Neural cell (in vitro differentiated cells): ENCODE measurements at regions not wholly inside any gene's neighbourhood (a gene's known extent, or its start where the extent isn't known, plus 50 kb on each side); places are given as distances from the start of the nearest gene placed in this dataset.

Experiments
- H2AFZ ChIP-seq: fragments of 200-600, 300-800 bp; sonication (generic), shearing (Covaris generic); 2 replicates; pipeline ENCODE4 v1.6.0; 2014; ENCODE audit warnings: low read depth, mild to moderate bottlenecking, antibody characterized with exemption, low read length, moderate library complexity
- H3F3A ChIP-seq: fragments of 200-600 bp; shearing (Covaris generic); 2 replicates; pipeline ENCODE4 v1.6.1; 2016; ENCODE audit warnings: mild to moderate bottlenecking, moderate library complexity, mixed read lengths, antibody characterized with exemption, low read length; ENCODE audit not compliant: insufficient read depth, poor library complexity, severe bottlenecking
- H3K27ac ChIP-seq: fragments of 200-600, 300-800 bp; sonication (generic), shearing (Covaris generic); 2 replicates; pipeline ENCODE4 v1.5.1; 2014; ENCODE audit warnings: mild to moderate bottlenecking, low read length, moderate library complexity
- H3K27me3 ChIP-seq: fragments of 300-800, 200-600 bp; sonication (generic), shearing (Covaris generic); 2 replicates; pipeline ENCODE4 v1.6.0; 2014; ENCODE audit warnings: mild to moderate bottlenecking, low read depth, low read length, moderate library complexity; ENCODE audit not compliant: insufficient read depth
- H3K36me3 ChIP-seq: fragments of 300-800, 200-600 bp; sonication (generic), shearing (Covaris generic); 2 replicates; pipeline ENCODE4 v1.5.1; 2014; ENCODE audit warnings: mild to moderate bottlenecking, antibody characterized with exemption, low read length, moderate library complexity; ENCODE audit not compliant: insufficient read depth
- H3K4me2 ChIP-seq: fragments of 300-800, 200-600 bp; sonication (generic), shearing (Covaris generic); 2 replicates; pipeline ENCODE4 v1.6.0; 2014; ENCODE audit warnings: mild to moderate bottlenecking, low read length
- H3K4me3 ChIP-seq: fragments of 300-800, 200-600 bp; sonication (generic), shearing (Covaris generic); 2 replicates; pipeline ENCODE4 v1.5.1; 2014; ENCODE audit warnings: mild to moderate bottlenecking, low read length, moderate library complexity
- H3K79me2 ChIP-seq: fragments of 200-600 bp; shearing (Covaris generic); replicated peaks from 2 replicates; pipeline ENCODE4 v1.6.0; 2014; ENCODE audit warnings: mild to moderate bottlenecking, low read length, moderate library complexity; ENCODE audit not compliant: insufficient read depth
- H3K9ac ChIP-seq: fragments of 300-800, 200-600 bp; sonication (generic), shearing (Covaris generic); 2 replicates; pipeline ENCODE4 v1.6.1; 2016; ENCODE audit warnings: mild to moderate bottlenecking, low read length, mixed read lengths
- H3K9me2 ChIP-seq: fragments of 200-600 bp; shearing (Covaris generic); 2 replicates; pipeline ENCODE4 v1.6.1; 2016; ENCODE audit warnings: mild to moderate bottlenecking, low read length, mixed read lengths; ENCODE audit not compliant: insufficient read depth
- H3K9me3 ChIP-seq: fragments of 200-600, 300-800 bp; sonication (generic), shearing (Covaris generic); 2 replicates; pipeline ENCODE4 v1.6.1; 2016; ENCODE audit warnings: mild to moderate bottlenecking, mixed run types, low read length, moderate library complexity, mixed read lengths
- H4K20me1 ChIP-seq: fragments of 200-600 bp; shearing (Covaris generic); 2 replicates; pipeline ENCODE4 v1.6.1; 2016; ENCODE audit warnings: mild to moderate bottlenecking, mixed run types; ENCODE audit not compliant: insufficient read depth
- EP300 ChIP-seq: fragments of 450-650 bp; conservative IDR thresholded peaks from 2 replicates; pipeline ENCODE4 v1.6.1; 2014; ENCODE audit warnings: antibody characterized with exemption, mild to moderate bottlenecking, moderate library complexity; ENCODE audit not compliant: poor library complexity, severe bottlenecking
- EZH2 ChIP-seq: fragments of 200-600, 300-800 bp; shearing (Covaris generic), sonication (generic); IDR thresholded peaks from 2 replicates; pipeline ENCODE4 v1.6.1; 2014; ENCODE audit warnings: antibody characterized with exemption, low read length, borderline replicate concordance, mild to moderate bottlenecking; ENCODE audit not compliant: insufficient read depth, poor library complexity, severe bottlenecking
- MXI1 ChIP-seq: fragments of 450-650 bp; conservative IDR thresholded peaks from 2 replicates; pipeline ENCODE4 v1.6.1; 2014; ENCODE audit warnings: antibody characterized with exemption, mild to moderate bottlenecking; ENCODE audit not compliant: poor library complexity, severe bottlenecking
- POLR2AphosphoS5 ChIP-seq: IDR thresholded peaks from 2 replicates; pipeline ENCODE4 v1.6.1; 2012
- RAD21 ChIP-seq: fragments of 450-650 bp; conservative IDR thresholded peaks from 2 replicates; pipeline ENCODE4 v1.6.1; 2014; ENCODE audit warnings: antibody characterized with exemption, mild to moderate bottlenecking, moderate library complexity
- SMC3 ChIP-seq: fragments of 450-650 bp; conservative IDR thresholded peaks from 2 replicates; pipeline ENCODE4 v1.6.1; 2014; ENCODE audit warnings: antibody characterized with exemption, mild to moderate bottlenecking, moderate library complexity; ENCODE audit not compliant: poor library complexity
- TAF1 ChIP-seq: IDR thresholded peaks from 2 replicates; pipeline ENCODE4 v1.6.1; 2012; ENCODE audit warnings: low read depth
- TF ChIP-seq, protein P1 (sequence below): fragments of 450-650 bp; IDR thresholded peaks from 2 replicates; pipeline ENCODE4 v1.5.1; 2014; ENCODE audit warnings: antibody characterized with exemption, mild to moderate bottlenecking, moderate library complexity; ENCODE audit not compliant: poor library complexity, severe bottlenecking
- TF ChIP-seq, protein P2 (sequence below): IDR thresholded peaks from 2 replicates; pipeline ENCODE4 v1.6.1; 2012; ENCODE audit warnings: borderline replicate concordance

GRCh38 chr6:114586298-114586697 is 243.5 kb upstream of the HS3ST5 start:
- H3K4me2 ChIP-seq: no peak overlapping the region
- H3K36me3 ChIP-seq: no peaks in the 10 kb centered on the region
- H3K79me2 ChIP-seq: no peaks in the 10 kb centered on the region
- no peak overlapping the region for H3K9ac ChIP-seq
- no peaks in the 10 kb centered on the region for H3F3A ChIP-seq
- no peaks in the 10 kb centered on the region for H4K20me1 ChIP-seq
- no peak overlapping the region for H3K27ac ChIP-seq
- H3K9me2 ChIP-seq: no peaks in the 10 kb centered on the region
- no peaks in the 10 kb centered on the region for H3K9me3 ChIP-seq
- H3K4me3 ChIP-seq: no peak overlapping the region
- H3K27me3 ChIP-seq: no peaks in the 10 kb centered on the region
- no peak overlapping the region for H2AFZ ChIP-seq
- TF ChIP-seq, protein P1, sequence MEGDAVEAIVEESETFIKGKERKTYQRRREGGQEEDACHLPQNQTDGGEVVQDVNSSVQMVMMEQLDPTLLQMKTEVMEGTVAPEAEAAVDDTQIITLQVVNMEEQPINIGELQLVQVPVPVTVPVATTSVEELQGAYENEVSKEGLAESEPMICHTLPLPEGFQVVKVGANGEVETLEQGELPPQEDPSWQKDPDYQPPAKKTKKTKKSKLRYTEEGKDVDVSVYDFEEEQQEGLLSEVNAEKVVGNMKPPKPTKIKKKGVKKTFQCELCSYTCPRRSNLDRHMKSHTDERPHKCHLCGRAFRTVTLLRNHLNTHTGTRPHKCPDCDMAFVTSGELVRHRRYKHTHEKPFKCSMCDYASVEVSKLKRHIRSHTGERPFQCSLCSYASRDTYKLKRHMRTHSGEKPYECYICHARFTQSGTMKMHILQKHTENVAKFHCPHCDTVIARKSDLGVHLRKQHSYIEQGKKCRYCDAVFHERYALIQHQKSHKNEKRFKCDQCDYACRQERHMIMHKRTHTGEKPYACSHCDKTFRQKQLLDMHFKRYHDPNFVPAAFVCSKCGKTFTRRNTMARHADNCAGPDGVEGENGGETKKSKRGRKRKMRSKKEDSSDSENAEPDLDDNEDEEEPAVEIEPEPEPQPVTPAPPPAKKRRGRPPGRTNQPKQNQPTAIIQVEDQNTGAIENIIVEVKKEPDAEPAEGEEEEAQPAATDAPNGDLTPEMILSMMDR: no peak
- TF ChIP-seq MXI1 (no peak), TAF1 (no peak), RAD21 (no peak), EP300 (no peak), EZH2 (no peak), SMC3 (no peak), POLR2AphosphoS5 (no peak)
- TF ChIP-seq, protein P2, sequence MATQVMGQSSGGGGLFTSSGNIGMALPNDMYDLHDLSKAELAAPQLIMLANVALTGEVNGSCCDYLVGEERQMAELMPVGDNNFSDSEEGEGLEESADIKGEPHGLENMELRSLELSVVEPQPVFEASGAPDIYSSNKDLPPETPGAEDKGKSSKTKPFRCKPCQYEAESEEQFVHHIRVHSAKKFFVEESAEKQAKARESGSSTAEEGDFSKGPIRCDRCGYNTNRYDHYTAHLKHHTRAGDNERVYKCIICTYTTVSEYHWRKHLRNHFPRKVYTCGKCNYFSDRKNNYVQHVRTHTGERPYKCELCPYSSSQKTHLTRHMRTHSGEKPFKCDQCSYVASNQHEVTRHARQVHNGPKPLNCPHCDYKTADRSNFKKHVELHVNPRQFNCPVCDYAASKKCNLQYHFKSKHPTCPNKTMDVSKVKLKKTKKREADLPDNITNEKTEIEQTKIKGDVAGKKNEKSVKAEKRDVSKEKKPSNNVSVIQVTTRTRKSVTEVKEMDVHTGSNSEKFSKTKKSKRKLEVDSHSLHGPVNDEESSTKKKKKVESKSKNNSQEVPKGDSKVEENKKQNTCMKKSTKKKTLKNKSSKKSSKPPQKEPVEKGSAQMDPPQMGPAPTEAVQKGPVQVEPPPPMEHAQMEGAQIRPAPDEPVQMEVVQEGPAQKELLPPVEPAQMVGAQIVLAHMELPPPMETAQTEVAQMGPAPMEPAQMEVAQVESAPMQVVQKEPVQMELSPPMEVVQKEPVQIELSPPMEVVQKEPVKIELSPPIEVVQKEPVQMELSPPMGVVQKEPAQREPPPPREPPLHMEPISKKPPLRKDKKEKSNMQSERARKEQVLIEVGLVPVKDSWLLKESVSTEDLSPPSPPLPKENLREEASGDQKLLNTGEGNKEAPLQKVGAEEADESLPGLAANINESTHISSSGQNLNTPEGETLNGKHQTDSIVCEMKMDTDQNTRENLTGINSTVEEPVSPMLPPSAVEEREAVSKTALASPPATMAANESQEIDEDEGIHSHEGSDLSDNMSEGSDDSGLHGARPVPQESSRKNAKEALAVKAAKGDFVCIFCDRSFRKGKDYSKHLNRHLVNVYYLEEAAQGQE: no peak

DNA sequence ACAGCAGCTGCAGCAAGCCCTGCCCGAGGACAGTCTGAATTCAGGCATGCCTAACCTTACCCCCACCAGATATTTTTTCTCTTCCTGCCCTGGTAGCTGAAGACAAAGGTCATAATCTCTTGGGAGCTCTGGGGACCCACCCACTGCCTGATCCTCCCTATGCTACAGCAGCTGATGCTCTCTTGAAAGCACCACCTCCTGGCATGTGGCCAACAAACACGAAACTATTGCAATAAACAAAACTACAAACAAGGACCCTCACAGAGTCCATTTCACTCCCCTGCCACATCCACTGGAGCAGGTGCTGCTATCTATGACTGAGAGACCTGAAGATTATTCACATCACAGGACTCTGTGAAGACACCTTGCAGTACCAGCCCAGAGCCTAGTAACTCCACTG is 238.5 kb upstream of the HS3ST5 start:
- no peaks in the 10 kb centered on the region for H3F3A ChIP-seq
- H2AFZ ChIP-seq: no peak overlapping the region
- TF ChIP-seq POLR2AphosphoS5 (no peak), MXI1 (no peak), RAD21 (no peak), EZH2 (no peak), SMC3 (no peak), TAF1 (no peak)
- TF ChIP-seq, protein P2: no peak
- no peaks in the 10 kb centered on the region for H3K9me3 ChIP-seq
- no peaks in the 10 kb centered on the region for H3K36me3 ChIP-seq
- no peaks in the 10 kb centered on the region for H3K9me2 ChIP-seq
- H3K27ac ChIP-seq: no peak overlapping the region
- H4K20me1 ChIP-seq: no peaks in the 10 kb centered on the region
- no peak overlapping the region for H3K9ac ChIP-seq
- no peak overlapping the region for H3K4me2 ChIP-seq
- H3K79me2 ChIP-seq: no peaks in the 10 kb centered on the region
- H3K27me3 ChIP-seq: no peaks in the 10 kb centered on the region
- H3K4me3 ChIP-seq: no peak overlapping the region
